Progenitor cell of endocrine pancreas (in vitro differentiated cells): ENCODE measurements at regions not wholly inside any gene's neighbourhood (a gene's known extent, or its start where the extent isn't known, plus 50 kb on each side); places are given as distances from the start of the nearest gene placed in this dataset.

ENCODE experiments used
- DNase-seq: peaks from one replicate; pipeline ENCODE4 v3.0.0; 2021; ENCODE audit warnings: low spot score; ENCODE audit not compliant: unreplicated experiment
- H3K27ac Mint-ChIP-seq: 2 replicates; pipeline ENCODE4 v1.8.0; 2021; ENCODE audit warnings: mild to moderate bottlenecking, moderate library complexity, mixed read lengths
- H3K27me3 Mint-ChIP-seq: 2 replicates; pipeline ENCODE4 v1.8.0; 2021; ENCODE audit warnings: mixed read lengths
- H3K36me3 Mint-ChIP-seq: 2 replicates; pipeline ENCODE4 v1.8.0; 2022; ENCODE audit warnings: mixed read lengths; ENCODE audit not compliant: insufficient read depth
- H3K4me1 Mint-ChIP-seq: 2 replicates; pipeline ENCODE4 v1.8.0; 2021; ENCODE audit warnings: low read depth, mixed read lengths
- H3K4me3 Mint-ChIP-seq: 2 replicates; pipeline ENCODE4 v1.8.0; 2021; ENCODE audit warnings: low read depth, mild to moderate bottlenecking, moderate library complexity, mixed read lengths
- H3K9me3 Mint-ChIP-seq: 2 replicates; pipeline ENCODE4 v1.8.0; 2021; ENCODE audit warnings: low read depth, mixed read lengths
- CTCF ChIP-seq: fragments of 200-600 bp; sonication (generic); IDR thresholded peaks from one replicate; pipeline ENCODE4 v1.5.0; 2021; ENCODE audit warnings: antibody characterized with exemption, mild to moderate bottlenecking; ENCODE audit not compliant: unreplicated experiment

GRCh38 chr9:90999425-91000397, 198.1 kb downstream of the SYK start:
- Mint-ChIP-seq H3K4me3 (no peak overlapping the region), H3K9me3 (peaks cover 2% of the 10 kb centered on the region), H3K27ac (no peak overlapping the region), H3K36me3 (no peaks in the 10 kb centered on the region), H3K27me3 (no peaks in the 10 kb centered on the region), H3K4me1 (peaks cover 2% of the 10 kb centered on the region)
- TF ChIP-seq CTCF = no peak
- DNase-seq = no peak

- Mint-ChIP-seq H3K4me1 (peaks cover 2% of the 10 kb centered on the region), H3K27me3 (no peaks in the 10 kb centered on the region), H3K4me3 (no peak overlapping the region), H3K36me3 (no peaks in the 10 kb centered on the region), H3K27ac (no peak overlapping the region), H3K9me3 (no peaks in the 10 kb centered on the region)
- TF ChIP-seq CTCF = no peak
- no peak for DNase-seq
These were observed 199.6 kb downstream of the SYK start for GRCh38 chr9:91001146-91001611.

GRCh38 chr9:91004484-91004883, 202.9 kb downstream of the SYK start:
- no peak for DNase-seq
- no peaks in the 10 kb centered on the region for H3K9me3 Mint-ChIP-seq
- no peak overlapping the region for H3K27ac Mint-ChIP-seq
- no peak overlapping the region for H3K4me3 Mint-ChIP-seq
- no peaks in the 10 kb centered on the region for H3K27me3 Mint-ChIP-seq
- no peaks in the 10 kb centered on the region for H3K36me3 Mint-ChIP-seq
- no peak for TF ChIP-seq CTCF
- peaks cover 3% of the 10 kb centered on the region for H3K4me1 Mint-ChIP-seq

- Mint-ChIP-seq H3K4me1 (peaks cover 3% of the 10 kb centered on the region), H3K4me3 (no peak overlapping the region), H3K36me3 (no peaks in the 10 kb centered on the region), H3K9me3 (no peaks in the 10 kb centered on the region), H3K27me3 (no peaks in the 10 kb centered on the region), H3K27ac (no peak overlapping the region)
- no peak for DNase-seq
- peak; percentile 33 for TF ChIP-seq CTCF
These were observed 203.4 kb downstream of the SYK start for GRCh38 chr9:91004992-91005391.

- H3K27me3 Mint-ChIP-seq = no peaks in the 10 kb centered on the region
- no peaks in the 10 kb centered on the region for H3K9me3 Mint-ChIP-seq
- H3K4me1 Mint-ChIP-seq = peaks cover 3% of the 10 kb centered on the region
- no peaks in the 10 kb centered on the region for H3K36me3 Mint-ChIP-seq
- H3K27ac Mint-ChIP-seq = no peak overlapping the region
- DNase-seq = no peak
- no peak overlapping the region for H3K4me3 Mint-ChIP-seq
- no peak for TF ChIP-seq CTCF
These were observed 204.4 kb downstream of the SYK start for GRCh38 chr9:91006046-91006445.
